SK-N-SH treated with all-trans-retinoic acid at 6 μM for 48 hours (cell line): ENCODE measurements at regions not wholly inside any gene's neighbourhood (a gene's known extent, or its start where the extent isn't known, plus 50 kb on each side); places are given as distances from the start of the nearest gene placed in this dataset.
A peak's percentile ranks its signal among the peaks of the same experiment; 100 is the strongest.

Experiments used
- ATAC-seq: fragments of 200-7000 bp; cut with Tn5 transposase; 3 replicates; pipeline ENCODE4 v1.9.1; 2020; ENCODE audit warnings: mild to moderate bottlenecking, moderate library complexity
- BACH2 ChIP-seq: fragments of 250-450 bp; sonication (Bioruptor Pico); IDR thresholded peaks from 2 replicates; pipeline ENCODE4 v1.9.0; 2021; ENCODE audit warnings: mild to moderate bottlenecking, borderline replicate concordance
- CSDC2 ChIP-seq: fragments of 250-450 bp; sonication (Bioruptor Pico); IDR thresholded peaks from 2 replicates; pipeline ENCODE4 v1.5.0; 2020; ENCODE audit warnings: mild to moderate bottlenecking, moderate library complexity
- CSRNP3 ChIP-seq: fragments of 250-450 bp; sonication (Bioruptor Pico); IDR thresholded peaks from 2 replicates; pipeline ENCODE4 v1.5.1; 2021; ENCODE audit warnings: mild to moderate bottlenecking, moderate library complexity
- ESRRG ChIP-seq: fragments of 250-450 bp; sonication (Bioruptor Pico); IDR thresholded peaks from 2 replicates; pipeline ENCODE4 v1.6.1; 2021; ENCODE audit warnings: mild to moderate bottlenecking
- ISL1 ChIP-seq: fragments of 250-450 bp; sonication (Bioruptor Pico); IDR thresholded peaks from 2 replicates; pipeline ENCODE4 v2.1.2; 2022; ENCODE audit warnings: mild to moderate bottlenecking, moderate library complexity
- PATZ1 ChIP-seq: fragments of 250-450 bp; sonication (Bioruptor Pico); IDR thresholded peaks from 2 replicates; pipeline ENCODE4 v1.8.0; 2020; ENCODE audit warnings: mild to moderate bottlenecking, moderate library complexity, borderline replicate concordance
- POU6F1 ChIP-seq: fragments of 250-450 bp; sonication (Bioruptor Pico); IDR thresholded peaks from 2 replicates; pipeline ENCODE4 v1.8.0; 2021; ENCODE audit warnings: low read depth, mild to moderate bottlenecking, moderate library complexity, borderline replicate concordance
- PPARA ChIP-seq: fragments of 250-450 bp; sonication (Bioruptor Pico); IDR thresholded peaks from 2 replicates; pipeline ENCODE4 v1.5.0; 2020; ENCODE audit warnings: mild to moderate bottlenecking, borderline replicate concordance
- RARB ChIP-seq: fragments of 250-450 bp; sonication (Bioruptor Pico); IDR thresholded peaks from 2 replicates; pipeline ENCODE4 v1.8.0; 2021; ENCODE audit warnings: mild to moderate bottlenecking, moderate library complexity
- SNAI2 ChIP-seq: fragments of 250-450 bp; sonication (Bioruptor Pico); IDR thresholded peaks from 2 replicates; pipeline ENCODE4 v1.5.0; 2020; ENCODE audit warnings: mild to moderate bottlenecking, moderate library complexity
- TCF4 ChIP-seq: fragments of 250-450 bp; sonication (Bioruptor Pico); IDR thresholded peaks from 2 replicates; pipeline ENCODE4 v1.8.0; 2021; ENCODE audit warnings: mild to moderate bottlenecking, moderate library complexity, borderline replicate concordance
- TOX ChIP-seq: fragments of 250-450 bp; sonication (Bioruptor Pico); IDR thresholded peaks from 2 replicates; pipeline ENCODE4 v1.8.0; 2021; ENCODE audit warnings: mild to moderate bottlenecking, moderate library complexity, borderline replicate concordance
- ZC3H10 ChIP-seq: fragments of 250-450 bp; sonication (Bioruptor Pico); IDR thresholded peaks from 2 replicates; pipeline ENCODE4 v1.5.1; 2021; ENCODE audit warnings: mild to moderate bottlenecking, moderate library complexity
- ZFP3 ChIP-seq: fragments of 250-450 bp; sonication (Bioruptor Pico); IDR thresholded peaks from 2 replicates; pipeline ENCODE4 v1.5.0; 2020; ENCODE audit warnings: mild to moderate bottlenecking, moderate library complexity
- ZFP30 ChIP-seq: fragments of 450-650 bp; formaldehyde crosslinking; IDR thresholded peaks from 2 replicates; pipeline ENCODE4 v1.5.0; 2022; ENCODE audit warnings: mild to moderate bottlenecking, moderate library complexity
- ZNF565 ChIP-seq: fragments of 450-650 bp; formaldehyde crosslinking; conservative IDR thresholded peaks from 2 replicates; pipeline ENCODE4 v1.5.0; 2020; ENCODE audit warnings: low read depth, mild to moderate bottlenecking, moderate library complexity
- ZNF70 ChIP-seq: fragments of 450-650 bp; formaldehyde crosslinking; IDR thresholded peaks from 2 replicates; pipeline ENCODE4 v1.5.0; 2020; ENCODE audit warnings: mild to moderate bottlenecking, moderate library complexity
- ZNF8 ChIP-seq: fragments of 450-650 bp; formaldehyde crosslinking; IDR thresholded peaks from 2 replicates; pipeline ENCODE4 v1.5.0; 2020; ENCODE audit warnings: mild to moderate bottlenecking, moderate library complexity
- TF ChIP-seq, protein P1 (sequence below): fragments of 250-450 bp; sonication (Bioruptor Pico); IDR thresholded peaks from 2 replicates; pipeline ENCODE4 v1.5.0; 2020; ENCODE audit warnings: mild to moderate bottlenecking, moderate library complexity
- TF ChIP-seq, protein P2 (sequence below): fragments of 250-450 bp; sonication (Bioruptor Pico); IDR thresholded peaks from 2 replicates; pipeline ENCODE4 v1.5.1; 2020; ENCODE audit warnings: low read depth, mild to moderate bottlenecking, moderate library complexity

- TF ChIP-seq RARB (CRISPR knock-in tag) (no peak), BACH2 (CRISPR knock-in tag) (no peak), TCF4 (no peak), ESRRG (CRISPR knock-in tag) (no peak), POU6F1 (CRISPR knock-in tag) (no peak), PPARA (CRISPR knock-in tag) (no peak)
- TF ChIP-seq, all 23 proteins: peak for 0
- ATAC-seq: no peak
Measured at GRCh38 chr9:27856748-27857147, 283.5 kb upstream of the C9orf72 start.

GRCh38 chr9:27861887-27862286 lies 288.6 kb upstream of the C9orf72 start:
- peak; percentile 80 for ATAC-seq
- TF ChIP-seq ESRRG (CRISPR knock-in tag) (0 out of 2 replicates have a peak, but pooled peaks have one; percentile 44), CSRNP3 (CRISPR knock-in tag) (peak; percentile 78), ISL1 (CRISPR knock-in tag) (peak; percentile 94), ZNF8 (CRISPR knock-in tag) (no peak), CSDC2 (no peak), RARB (CRISPR knock-in tag) (no peak), ZNF565 (CRISPR knock-in tag) (no peak), TOX (no peak), ZNF70 (CRISPR knock-in tag) (no peak), BACH2 (CRISPR knock-in tag) (no peak), ZFP3 (CRISPR knock-in tag) (no peak), SNAI2 (CRISPR knock-in tag) (peak; percentile 36; the same call in 1 of the 2 replicates), PATZ1 (CRISPR knock-in tag) (peak; percentile 42; the same call in 1 of the 2 replicates), PPARA (CRISPR knock-in tag) (no peak)
- TF ChIP-seq, protein P1, sequence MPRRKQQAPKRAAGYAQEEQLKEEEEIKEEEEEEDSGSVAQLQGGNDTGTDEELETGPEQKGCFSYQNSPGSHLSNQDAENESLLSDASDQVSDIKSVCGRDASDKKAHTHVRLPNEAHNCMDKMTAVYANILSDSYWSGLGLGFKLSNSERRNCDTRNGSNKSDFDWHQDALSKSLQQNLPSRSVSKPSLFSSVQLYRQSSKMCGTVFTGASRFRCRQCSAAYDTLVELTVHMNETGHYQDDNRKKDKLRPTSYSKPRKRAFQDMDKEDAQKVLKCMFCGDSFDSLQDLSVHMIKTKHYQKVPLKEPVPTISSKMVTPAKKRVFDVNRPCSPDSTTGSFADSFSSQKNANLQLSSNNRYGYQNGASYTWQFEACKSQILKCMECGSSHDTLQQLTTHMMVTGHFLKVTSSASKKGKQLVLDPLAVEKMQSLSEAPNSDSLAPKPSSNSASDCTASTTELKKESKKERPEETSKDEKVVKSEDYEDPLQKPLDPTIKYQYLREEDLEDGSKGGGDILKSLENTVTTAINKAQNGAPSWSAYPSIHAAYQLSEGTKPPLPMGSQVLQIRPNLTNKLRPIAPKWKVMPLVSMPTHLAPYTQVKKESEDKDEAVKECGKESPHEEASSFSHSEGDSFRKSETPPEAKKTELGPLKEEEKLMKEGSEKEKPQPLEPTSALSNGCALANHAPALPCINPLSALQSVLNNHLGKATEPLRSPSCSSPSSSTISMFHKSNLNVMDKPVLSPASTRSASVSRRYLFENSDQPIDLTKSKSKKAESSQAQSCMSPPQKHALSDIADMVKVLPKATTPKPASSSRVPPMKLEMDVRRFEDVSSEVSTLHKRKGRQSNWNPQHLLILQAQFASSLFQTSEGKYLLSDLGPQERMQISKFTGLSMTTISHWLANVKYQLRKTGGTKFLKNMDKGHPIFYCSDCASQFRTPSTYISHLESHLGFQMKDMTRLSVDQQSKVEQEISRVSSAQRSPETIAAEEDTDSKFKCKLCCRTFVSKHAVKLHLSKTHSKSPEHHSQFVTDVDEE (CRISPR knock-in tag): no peak
- TF ChIP-seq, protein P2, sequence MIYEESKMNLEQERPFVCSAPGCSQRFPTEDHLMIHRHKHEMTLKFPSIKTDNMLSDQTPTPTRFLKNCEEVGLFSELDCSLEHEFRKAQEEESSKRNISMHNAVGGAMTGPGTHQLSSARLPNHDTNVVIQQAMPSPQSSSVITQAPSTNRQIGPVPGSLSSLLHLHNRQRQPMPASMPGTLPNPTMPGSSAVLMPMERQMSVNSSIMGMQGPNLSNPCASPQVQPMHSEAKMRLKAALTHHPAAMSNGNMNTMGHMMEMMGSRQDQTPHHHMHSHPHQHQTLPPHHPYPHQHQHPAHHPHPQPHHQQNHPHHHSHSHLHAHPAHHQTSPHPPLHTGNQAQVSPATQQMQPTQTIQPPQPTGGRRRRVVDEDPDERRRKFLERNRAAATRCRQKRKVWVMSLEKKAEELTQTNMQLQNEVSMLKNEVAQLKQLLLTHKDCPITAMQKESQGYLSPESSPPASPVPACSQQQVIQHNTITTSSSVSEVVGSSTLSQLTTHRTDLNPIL (CRISPR knock-in tag): peak; percentile 93

- ATAC-seq: peak; percentile 84
- TF ChIP-seq ZFP30 (CRISPR knock-in tag) (no peak), ZC3H10 (CRISPR knock-in tag) (no peak), ISL1 (CRISPR knock-in tag) (peak; percentile 52), RARB (CRISPR knock-in tag) (no peak), TCF4 (no peak)
- TF ChIP-seq, protein P2 (CRISPR knock-in tag): no peak
Measured at GRCh38 chr9:27864644-27865438, 291.6 kb upstream of the C9orf72 start.
